ENCODE measurements at regions not wholly inside any gene's neighbourhood (a gene's known extent, or its start where the extent isn't known, plus 50 kb on each side); places are given as distances from the start of the nearest gene placed in this dataset.

DNA sequence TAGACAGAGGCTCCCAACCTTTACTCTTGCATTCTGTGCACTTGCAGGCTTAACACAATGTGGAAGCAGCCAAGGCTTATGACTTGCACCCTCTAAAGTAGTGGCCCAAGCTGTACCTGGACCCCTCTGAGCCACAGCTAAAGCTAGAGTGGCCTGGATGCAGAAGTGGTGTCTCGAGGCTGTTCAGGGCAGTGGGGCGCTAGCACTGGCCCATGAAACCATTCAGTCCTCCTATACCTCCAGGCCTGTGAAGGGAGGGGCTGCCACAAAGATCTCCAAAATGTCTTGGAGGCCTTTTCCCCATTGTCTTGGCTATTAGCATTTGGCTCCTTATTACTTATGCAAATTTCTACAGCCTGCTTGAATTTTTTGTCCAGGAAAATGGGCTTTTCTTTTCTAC, 207.7 kb downstream of the OSR1 start:
- Histone ChIP-seq H3K27me3 (no peaks in the 10 kb centered on the region), H3K27ac (no peak overlapping the region), H3K4me3 (no peak overlapping the region), H3K9me3 (peaks cover 0 to 12% of the 10 kb centered on the region in 2 donors), H3K4me1 (no peaks in the 10 kb centered on the region), H3K36me3 (no peaks in the 10 kb centered on the region)
- intact Hi-C loops (cut with DNase I): no loop called here
- DNase-seq (ENCODE audit: low spot score in 2 of 2): no peak
- TF ChIP-seq, protein P1, sequence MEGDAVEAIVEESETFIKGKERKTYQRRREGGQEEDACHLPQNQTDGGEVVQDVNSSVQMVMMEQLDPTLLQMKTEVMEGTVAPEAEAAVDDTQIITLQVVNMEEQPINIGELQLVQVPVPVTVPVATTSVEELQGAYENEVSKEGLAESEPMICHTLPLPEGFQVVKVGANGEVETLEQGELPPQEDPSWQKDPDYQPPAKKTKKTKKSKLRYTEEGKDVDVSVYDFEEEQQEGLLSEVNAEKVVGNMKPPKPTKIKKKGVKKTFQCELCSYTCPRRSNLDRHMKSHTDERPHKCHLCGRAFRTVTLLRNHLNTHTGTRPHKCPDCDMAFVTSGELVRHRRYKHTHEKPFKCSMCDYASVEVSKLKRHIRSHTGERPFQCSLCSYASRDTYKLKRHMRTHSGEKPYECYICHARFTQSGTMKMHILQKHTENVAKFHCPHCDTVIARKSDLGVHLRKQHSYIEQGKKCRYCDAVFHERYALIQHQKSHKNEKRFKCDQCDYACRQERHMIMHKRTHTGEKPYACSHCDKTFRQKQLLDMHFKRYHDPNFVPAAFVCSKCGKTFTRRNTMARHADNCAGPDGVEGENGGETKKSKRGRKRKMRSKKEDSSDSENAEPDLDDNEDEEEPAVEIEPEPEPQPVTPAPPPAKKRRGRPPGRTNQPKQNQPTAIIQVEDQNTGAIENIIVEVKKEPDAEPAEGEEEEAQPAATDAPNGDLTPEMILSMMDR (IDR thresholded peaks at IDR 0.05): no peak

- peaks cover 0 to 12% of the 10 kb centered on the region in 2 donors for H3K9me3 ChIP-seq
- no peak overlapping the region for H3K27ac ChIP-seq
- DNase-seq (ENCODE audit: low spot score in 2 of 2): no peak
- no peaks in the 10 kb centered on the region for H3K4me1 ChIP-seq
- TF ChIP-seq, protein P1 (IDR thresholded peaks at IDR 0.05): no peak
- H3K36me3 ChIP-seq: no peaks in the 10 kb centered on the region
- H3K27me3 ChIP-seq: no peaks in the 10 kb centered on the region
- no peak overlapping the region for H3K4me3 ChIP-seq
- intact Hi-C loops (cut with DNase I): no loop called here
Observed at GRCh38 chr2:19146867-19147266, 211.6 kb downstream of the OSR1 start.

DNA sequence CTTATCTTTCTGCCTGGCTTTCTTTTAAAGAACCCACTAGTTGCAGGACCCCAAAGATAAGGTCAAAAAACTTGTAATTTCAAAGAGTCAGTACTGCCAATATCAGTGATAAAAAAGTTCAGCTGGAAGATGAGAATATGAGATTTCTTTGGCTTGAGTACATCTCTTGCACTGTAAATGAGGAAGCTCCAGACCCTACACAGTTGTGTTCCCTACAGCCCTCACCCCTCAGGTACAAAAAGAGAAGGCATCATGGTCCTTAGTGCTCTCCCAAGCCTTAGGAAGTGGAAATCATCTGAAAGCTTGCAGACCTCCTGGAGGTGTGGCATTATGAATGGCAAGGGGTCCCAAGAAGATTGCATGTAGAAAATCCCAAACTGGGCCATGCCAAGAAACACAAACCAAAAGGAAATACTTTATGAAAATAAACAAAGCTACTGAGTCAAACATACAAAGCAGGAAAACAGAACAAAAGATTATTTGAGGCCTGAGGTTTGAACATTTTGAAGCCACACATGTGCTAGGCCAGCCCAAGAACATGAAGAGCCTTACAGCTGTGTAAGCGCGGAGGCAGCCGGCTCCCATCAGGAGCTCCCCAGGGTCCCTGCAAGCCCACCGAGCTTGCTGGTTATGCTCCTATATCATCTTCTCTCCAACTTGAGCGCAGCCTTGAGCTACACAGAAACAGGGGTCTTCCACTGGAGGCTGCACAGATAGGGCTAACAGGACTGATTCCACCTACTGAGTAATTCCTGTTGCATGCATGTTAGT, 217.0 kb downstream of the OSR1 start:
- intact Hi-C loops (cut with DNase I): no loop called here
- no peak overlapping the region for H3K27ac ChIP-seq
- no peak for DNase-seq (ENCODE audit: low spot score in 2 of 2)
- H3K27me3 ChIP-seq: no peaks in the 10 kb centered on the region
- TF ChIP-seq, protein P1 (IDR thresholded peaks at IDR 0.05): no peak
- no peak overlapping the region for H3K4me3 ChIP-seq
- H3K36me3 ChIP-seq: no peaks in the 10 kb centered on the region
- H3K9me3 ChIP-seq: no peaks in the 10 kb centered on the region
- H3K4me1 ChIP-seq: peaks cover 0 to 3% of the 10 kb centered on the region in 2 donors

DNA sequence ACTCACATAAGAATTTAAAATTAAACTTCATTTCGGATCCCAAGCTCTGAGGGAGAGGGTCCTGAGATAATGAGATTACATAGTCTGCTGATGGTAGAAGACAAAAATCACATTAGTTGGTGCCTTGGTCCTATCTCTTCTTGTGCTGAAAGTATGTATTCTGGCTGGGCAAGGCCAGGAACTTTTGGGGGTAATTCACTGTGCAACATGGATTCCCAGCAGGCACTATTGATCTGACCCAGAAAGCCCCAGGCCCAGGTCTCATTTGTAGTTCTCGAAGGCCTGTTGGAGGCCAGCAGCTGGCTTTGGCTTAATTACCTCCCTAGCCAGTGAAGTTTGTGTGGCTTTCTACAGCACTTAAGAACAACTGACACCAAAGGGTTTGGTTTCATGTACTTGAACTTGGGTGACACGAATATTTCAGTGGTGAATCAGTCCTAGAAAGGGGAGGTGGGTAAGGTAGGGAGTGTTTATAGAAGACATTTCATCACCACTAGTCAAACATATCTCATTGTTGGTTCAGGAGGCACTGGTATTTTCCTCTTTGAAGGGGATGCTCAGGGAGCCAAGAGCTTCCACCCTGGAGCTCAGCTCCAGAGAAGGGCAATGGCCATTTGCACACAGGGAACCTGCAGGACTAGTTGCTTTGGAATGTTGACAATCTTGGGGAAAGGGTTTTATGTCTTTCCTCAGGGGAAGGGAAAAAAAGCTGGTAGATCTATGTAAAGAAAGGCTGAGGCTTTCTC, 217.8 kb downstream of the OSR1 start:
- Histone ChIP-seq H3K9me3 (no peaks in the 10 kb centered on the region), H3K4me1 (peaks cover 0 to 3% of the 10 kb centered on the region in 2 donors), H3K4me3 (no peak overlapping the region), H3K27ac (no peak overlapping the region), H3K36me3 (no peaks in the 10 kb centered on the region), H3K27me3 (no peaks in the 10 kb centered on the region)
- intact Hi-C loops (cut with DNase I): no loop called here
- TF ChIP-seq, protein P1 (IDR thresholded peaks at IDR 0.05): no peak
- DNase-seq (ENCODE audit: low spot score in 2 of 2): no peak

DNA sequence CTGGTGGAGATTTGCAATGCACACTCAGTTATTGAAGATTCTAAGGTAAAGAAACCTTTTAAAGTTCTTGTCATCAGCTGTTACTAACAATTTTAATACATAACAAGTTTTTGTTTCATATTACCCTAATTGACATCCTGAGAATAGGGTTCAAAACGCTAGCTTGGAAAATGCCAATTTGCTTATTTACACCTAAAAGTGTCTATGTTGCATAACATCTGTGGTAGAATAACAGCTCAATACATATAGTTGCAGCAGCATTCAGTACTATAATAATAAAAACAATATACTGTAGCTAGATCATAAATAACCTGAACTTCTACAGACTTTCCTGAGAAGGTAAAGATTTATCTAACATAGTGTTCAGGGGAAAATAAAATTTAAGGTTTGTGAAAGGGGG, 219.0 kb downstream of the OSR1 start:
- no peak overlapping the region for H3K27ac ChIP-seq
- no peak for DNase-seq (ENCODE audit: low spot score in 2 of 2)
- H3K36me3 ChIP-seq: no peaks in the 10 kb centered on the region
- no peak overlapping the region for H3K4me3 ChIP-seq
- intact Hi-C loops (cut with DNase I): no loop called here
- H3K4me1 ChIP-seq: peaks cover 0 to 3% of the 10 kb centered on the region in 2 donors
- H3K9me3 ChIP-seq: no peaks in the 10 kb centered on the region
- no peaks in the 10 kb centered on the region for H3K27me3 ChIP-seq
- TF ChIP-seq, protein P1 (IDR thresholded peaks at IDR 0.05): no peak
